ENCODE measurements at regions not wholly inside any gene's neighbourhood (a gene's known extent, or its start where the extent isn't known, plus 50 kb on each side); places are given as distances from the start of the nearest gene placed in this dataset.
"Not testable (repeated sequence)": the region's sequence is repeated elsewhere in the genome, so short reads cannot be mapped to it uniquely, and the experiment has no call there.

- intact Hi-C loops (cut with micrococcal nuclease): no loop called here
- ATAC-seq (no peak), DNase-seq (no peak)
Observed at GRCh38 chr2:138280999-138281695, 220.4 kb upstream of the SPOPL start.

- intact Hi-C loops (cut with micrococcal nuclease): no loop called here
- no peak for ATAC-seq
- DNase-seq: no peak
Observed at GRCh38 chr2:138282014-138282672, 219.4 kb upstream of the SPOPL start.

- DNase-seq (no peak), ATAC-seq (no peak)
- intact Hi-C loops (cut with micrococcal nuclease): no loop called here
Observed at GRCh38 chr2:138291805-138292204, 209.8 kb upstream of the SPOPL start.

DNA sequence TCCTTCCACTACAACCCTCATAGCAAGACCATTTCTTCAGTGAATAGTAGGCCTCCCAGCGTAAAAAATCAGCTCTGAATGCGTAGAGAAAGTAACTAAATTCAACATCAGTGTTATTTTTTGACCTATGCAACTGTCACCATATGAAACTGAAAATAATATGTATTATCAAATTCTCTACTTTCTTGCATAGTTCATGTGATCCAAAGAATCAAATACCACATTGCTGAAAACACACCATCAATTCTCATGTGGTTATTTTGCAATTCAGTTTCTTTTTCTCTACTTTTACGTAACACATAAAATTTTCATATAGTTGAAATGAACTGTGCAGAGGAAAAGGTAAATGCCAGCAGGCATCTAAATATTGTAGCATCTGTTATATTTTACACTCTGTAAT is 208.5 kb upstream of the SPOPL start:
- DNase-seq (no peak), ATAC-seq (no peak)
- intact Hi-C loops (cut with micrococcal nuclease): no loop called here

DNA sequence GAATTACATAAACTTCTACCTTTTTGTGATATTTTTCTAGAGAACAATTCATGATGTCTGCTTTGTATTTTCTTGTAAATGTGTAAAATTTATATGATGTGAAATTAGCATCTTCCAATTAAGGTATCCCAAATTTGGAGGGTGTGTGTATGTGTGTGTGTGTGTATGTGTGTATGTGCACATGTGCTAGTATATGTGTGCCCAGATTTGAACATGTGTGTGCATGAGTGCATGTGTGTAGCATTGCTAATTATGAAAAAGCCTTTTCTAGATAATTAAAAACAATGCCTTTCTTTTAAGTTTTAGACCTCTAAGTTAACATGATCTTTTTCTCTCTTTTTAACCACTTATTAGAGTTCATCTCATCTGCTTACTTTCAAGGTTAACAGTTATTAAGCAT is 208.0 kb upstream of the SPOPL start:
- no peak for DNase-seq
- intact Hi-C loops (cut with micrococcal nuclease): no loop called here
- no peak for ATAC-seq

GRCh38 chr2:138294451-138294850 is 207.1 kb upstream of the SPOPL start:
- intact Hi-C loops (cut with micrococcal nuclease): no loop called here
- no peak for ATAC-seq
- DNase-seq: no peak

DNA sequence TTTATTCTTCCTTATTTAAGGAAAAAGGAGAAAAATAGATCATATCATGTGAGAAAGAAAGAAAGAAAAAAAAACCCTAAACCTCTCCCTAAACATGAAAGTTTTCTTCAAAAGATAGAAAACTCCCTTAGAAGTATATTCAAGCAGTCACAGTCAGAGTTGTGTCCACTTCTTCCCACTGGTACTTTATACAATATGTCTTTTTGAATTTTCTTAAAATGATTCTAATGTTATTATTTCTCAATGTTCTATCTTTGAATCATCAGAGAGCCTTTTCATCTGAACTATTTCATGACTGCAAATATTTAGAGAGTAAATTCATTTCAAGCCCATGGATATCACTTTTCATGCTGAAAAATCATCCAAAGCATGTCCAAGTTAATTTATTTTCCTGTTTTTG is 205.2 kb upstream of the SPOPL start:
- intact Hi-C loops (cut with micrococcal nuclease): no loop called here
- ATAC-seq (no peak), DNase-seq (no peak)

DNA sequence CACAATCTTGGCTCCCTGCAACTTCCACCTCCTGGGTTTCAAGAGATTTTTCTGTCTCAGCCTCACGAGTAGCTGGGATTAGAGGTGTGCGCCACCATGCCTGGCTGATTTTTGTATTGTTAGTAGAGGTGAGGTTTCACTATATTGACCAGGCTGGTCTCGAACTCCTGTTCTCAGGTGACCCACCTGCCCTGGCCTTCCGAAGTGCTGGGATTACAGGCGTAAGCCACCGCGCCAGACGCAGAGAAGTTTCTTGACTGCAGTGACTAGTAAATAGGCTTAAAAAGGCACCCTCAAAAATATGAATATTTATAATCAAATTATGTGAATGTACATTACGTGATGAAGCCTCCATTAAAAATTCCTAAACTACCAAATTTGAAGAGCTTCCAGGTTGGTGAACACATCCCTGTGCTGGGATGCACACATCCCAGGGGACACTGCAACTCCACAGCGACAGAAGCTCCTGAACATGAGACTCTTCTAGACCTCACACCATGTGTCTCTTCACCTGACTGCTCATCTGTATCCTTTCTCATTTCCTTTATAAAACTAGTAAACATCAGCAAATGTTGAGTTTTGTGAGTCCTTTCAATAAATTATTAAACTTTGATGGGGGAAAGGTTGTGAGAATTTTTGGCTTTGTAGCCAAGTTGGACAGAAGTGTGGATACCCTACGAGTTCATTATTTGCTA is 203.3 kb upstream of the SPOPL start:
- ATAC-seq: no peak
- DNase-seq: no peak
- intact Hi-C loops (cut with micrococcal nuclease): loop anchor here (2.0 kb wide), 1 partner anchor 57 kb away; no protein-coding TSS in a partner anchor

GRCh38 chr2:138298900-138299299 is 202.7 kb upstream of the SPOPL start:
- ATAC-seq: no peak
- intact Hi-C loops (cut with micrococcal nuclease): loop anchor here (2.0 kb wide), 1 partner anchor 56 kb away; no protein-coding TSS in a partner anchor
- no peak for DNase-seq

DNA sequence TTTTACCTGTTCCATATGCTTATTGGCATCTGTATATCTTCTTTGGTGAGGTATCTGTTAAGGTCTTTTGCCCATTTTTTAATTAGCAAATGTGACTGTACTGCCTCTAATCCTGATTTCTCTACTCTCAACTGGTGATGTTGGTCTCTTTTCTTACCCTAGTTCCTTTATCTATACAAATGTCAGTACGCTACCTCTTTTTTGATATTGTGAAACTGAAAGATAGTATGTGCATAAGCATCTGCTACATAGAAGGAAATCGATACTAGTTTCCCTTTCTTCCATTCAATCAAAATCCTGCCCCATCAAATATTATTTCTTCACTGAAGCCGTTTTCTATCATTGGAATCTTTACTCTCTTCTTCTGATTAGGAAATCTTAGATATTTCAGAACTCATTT is 194.9 kb upstream of the SPOPL start:
- intact Hi-C loops (cut with micrococcal nuclease): no loop called here
- no peak for DNase-seq
- ATAC-seq: no peak

DNA sequence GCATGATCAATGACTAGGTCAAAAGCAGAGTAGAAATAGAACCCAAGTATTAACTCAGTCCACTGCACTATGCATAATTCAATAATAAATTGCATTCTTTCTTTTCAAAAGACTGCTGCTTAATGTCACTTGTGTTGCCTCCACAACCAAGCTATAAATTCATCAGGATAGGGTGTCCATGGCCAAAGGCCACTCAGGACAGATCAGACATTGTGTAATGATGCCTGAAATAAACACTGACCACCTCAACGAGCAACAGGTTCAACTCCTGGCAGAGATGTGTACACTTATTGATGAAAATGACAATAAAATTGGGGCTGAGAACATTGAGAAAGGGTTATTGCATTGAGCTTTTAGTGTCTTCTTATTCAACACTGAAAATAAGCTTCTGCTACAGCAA is 194.5 kb upstream of the SPOPL start:
- DNase-seq: no peak
- no peak for ATAC-seq
- intact Hi-C loops (cut with micrococcal nuclease): no loop called here

GRCh38 chr2:138309760-138310159 is 191.8 kb upstream of the SPOPL start:
- no peak for DNase-seq
- intact Hi-C loops (cut with micrococcal nuclease): no loop called here
- ATAC-seq: no peak

DNA sequence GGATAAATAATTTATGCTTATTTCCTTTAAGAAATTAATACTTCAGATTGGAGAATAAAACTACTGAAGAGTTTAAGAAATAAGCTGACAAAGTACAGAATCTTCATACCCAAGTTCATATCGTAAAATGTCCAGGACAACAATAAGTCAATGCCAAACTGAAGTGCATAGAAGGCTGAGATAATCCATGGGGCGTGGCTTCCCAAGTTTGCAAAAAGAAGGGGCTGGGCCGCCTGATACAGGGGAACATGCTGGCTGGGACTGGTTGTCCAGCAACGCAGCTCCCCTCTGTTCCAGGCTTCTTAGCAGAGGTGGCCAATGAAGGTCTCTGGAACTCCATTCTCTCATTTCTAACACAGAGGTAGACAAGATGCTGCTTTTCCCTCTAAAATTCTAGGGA is 189.5 kb upstream of the SPOPL start:
- DNase-seq (no peak), ATAC-seq (no peak)
- intact Hi-C loops (cut with micrococcal nuclease): no loop called here

GRCh38 chr2:138315619-138316018 is 186.0 kb upstream of the SPOPL start:
- ATAC-seq; DNase-seq; intact Hi-C loops (cut with micrococcal nuclease): not testable (repeated sequence)

DNA sequence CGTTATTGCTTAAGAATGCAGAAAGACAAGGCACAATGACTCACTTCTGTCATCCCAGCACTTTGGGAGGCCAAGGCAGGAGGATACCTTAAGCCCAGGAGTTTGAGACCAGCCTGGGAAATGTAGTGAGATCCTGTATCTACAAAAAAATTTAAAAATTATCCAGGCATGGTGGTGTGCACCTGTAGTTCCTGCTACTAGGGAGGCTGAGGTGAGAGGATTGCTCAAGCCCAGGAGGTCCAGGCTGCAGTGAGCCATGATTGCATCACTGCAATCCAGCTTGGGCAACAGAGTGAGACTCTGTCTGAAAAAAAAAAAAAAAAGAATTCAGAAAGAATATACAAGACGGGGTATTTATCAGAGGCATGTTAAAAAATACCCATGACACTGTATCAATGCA is 182.0 kb upstream of the SPOPL start:
- DNase-seq (no peak), ATAC-seq (no peak)
- intact Hi-C loops (cut with micrococcal nuclease): no loop called here

DNA sequence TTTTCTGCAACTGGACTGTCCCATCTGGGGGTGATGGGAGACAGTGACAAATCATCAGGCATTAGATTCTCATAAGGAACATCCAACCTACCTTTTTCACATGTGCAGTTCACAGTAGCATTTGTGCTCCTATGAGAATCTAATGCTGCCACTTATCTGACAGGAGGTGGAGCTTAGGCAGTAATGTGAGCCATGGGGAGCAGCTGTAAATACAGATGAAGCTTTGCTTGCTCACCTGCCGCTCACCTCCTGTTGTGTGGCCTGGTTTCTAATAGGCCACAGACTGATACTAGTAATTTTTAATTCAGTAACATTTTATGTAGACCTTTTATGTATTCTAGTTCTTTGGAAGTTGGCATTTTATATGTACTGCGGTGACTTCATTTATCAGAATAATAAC is 180.1 kb upstream of the SPOPL start:
- DNase-seq: no peak
- no peak for ATAC-seq
- intact Hi-C loops (cut with micrococcal nuclease): no loop called here

- DNase-seq (no peak), ATAC-seq (no peak)
- intact Hi-C loops (cut with micrococcal nuclease): no loop called here
Observed at GRCh38 chr2:138323382-138324067, 178.0 kb upstream of the SPOPL start.

DNA sequence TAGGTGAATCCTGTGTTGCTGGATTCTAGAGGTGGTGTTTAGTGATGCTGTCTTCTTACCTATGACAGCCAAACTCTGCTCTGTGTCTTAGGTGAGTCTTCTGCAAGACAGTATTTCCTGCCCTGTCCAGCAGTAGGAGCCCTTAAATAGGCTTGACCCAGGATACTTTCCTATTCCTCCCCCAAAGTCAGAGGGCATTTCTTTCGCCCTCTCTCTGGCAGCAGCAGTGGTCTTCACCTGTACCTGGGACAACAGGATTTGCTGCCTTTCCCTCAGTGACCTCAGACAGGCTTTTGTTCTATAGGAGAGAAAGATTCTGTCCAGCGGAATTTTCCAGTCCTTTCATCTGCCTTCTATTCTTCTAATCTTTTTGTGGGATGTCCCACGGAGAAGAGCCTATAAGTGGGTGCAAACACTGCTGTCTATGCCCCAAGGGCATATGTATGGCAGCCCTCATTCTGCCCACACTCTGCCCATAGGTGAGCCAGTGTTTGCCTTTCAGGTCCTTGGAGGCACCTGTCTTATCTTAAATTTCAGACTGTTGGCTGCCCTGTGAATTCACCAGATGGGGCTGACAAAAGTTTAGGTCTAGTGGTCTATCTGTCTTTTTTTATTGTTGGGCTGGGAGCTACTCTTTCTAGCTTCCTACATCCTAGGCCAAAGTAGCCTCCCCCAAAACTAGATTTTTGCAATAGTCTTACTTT is 177.3 kb upstream of the SPOPL start:
- ATAC-seq (no peak), DNase-seq (no peak)
- intact Hi-C loops (cut with micrococcal nuclease): no loop called here

DNA sequence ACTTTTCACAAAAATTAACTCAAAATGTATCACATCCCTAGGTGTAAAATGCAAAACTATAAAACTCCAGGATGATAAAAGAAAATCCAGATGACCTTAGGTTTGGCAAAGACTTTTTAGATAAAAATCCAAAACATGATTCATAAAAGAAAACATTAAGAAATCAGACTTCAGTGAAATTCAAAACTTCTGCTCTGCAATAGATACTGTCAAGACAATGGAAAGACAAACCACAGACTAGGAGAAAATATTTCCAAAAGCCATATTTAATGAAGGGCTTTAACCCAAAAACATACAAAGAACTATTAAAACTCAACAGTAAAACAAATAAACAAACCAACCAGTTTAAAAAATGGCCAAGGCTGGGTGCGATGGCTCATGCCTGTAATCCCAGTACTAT is 173.6 kb upstream of the SPOPL start:
- ATAC-seq: no peak
- no peak for DNase-seq
- intact Hi-C loops (cut with micrococcal nuclease): no loop called here
